Central memory CD8-positive, alpha-beta T cell (primary cell): ENCODE measurements at regions not wholly inside any gene's neighbourhood (a gene's known extent, or its start where the extent isn't known, plus 50 kb on each side); places are given as distances from the start of the nearest gene placed in this dataset.
"Not testable (repeated sequence)": the region's sequence is repeated elsewhere in the genome, so short reads cannot be mapped to it uniquely, and the experiment has no call there.

Experiments
- ATAC-seq: fragments of 150-1000 bp; cut with Tn5 transposase; replicated peaks from 2 replicates; pipeline ENCODE4 v1.10.0; 2022; ENCODE audit warnings: mild to moderate bottlenecking, moderate FRiP score, moderate number of reproducible peaks; ENCODE audit not compliant: poor library complexity, severe bottlenecking; ENCODE audit errors: extremely low read depth
- DNase-seq, 2 donors: peaks; one replicate each; pipeline ENCODE4 v3.0.0; 2021; ENCODE audit warnings: low spot score in 2 of 2
- H3K27ac Mint-ChIP-seq: one replicate; pipeline ENCODE4 v1.8.0; 2022; ENCODE audit warnings: low read depth, mild to moderate bottlenecking, moderate library complexity, mixed read lengths
- H3K27me3 Mint-ChIP-seq: one replicate; pipeline ENCODE4 v1.8.0; 2022; ENCODE audit warnings: mixed read lengths
- H3K36me3 Mint-ChIP-seq: one replicate; pipeline ENCODE4 v1.8.0; 2022; ENCODE audit warnings: mild to moderate bottlenecking, moderate library complexity, mixed read lengths; ENCODE audit not compliant: insufficient read depth
- H3K4me1 Mint-ChIP-seq: one replicate; pipeline ENCODE4 v1.8.0; 2022; ENCODE audit warnings: mixed read lengths
- H3K4me3 Mint-ChIP-seq: one replicate; pipeline ENCODE4 v1.8.0; 2022; ENCODE audit warnings: mild to moderate bottlenecking, moderate library complexity, mixed read lengths
- H3K9me3 Mint-ChIP-seq: one replicate; pipeline ENCODE4 v1.8.0; 2022; ENCODE audit warnings: mixed read lengths

GRCh38 chr2:71961289-71962027, 186.2 kb downstream of the CYP26B1 start:
- ATAC-seq, result no peak
- no peak overlapping the region for H3K4me3 Mint-ChIP-seq
- no peak overlapping the region for H3K27ac Mint-ChIP-seq
- no peaks in the 10 kb centered on the region for H3K9me3 Mint-ChIP-seq
- H3K27me3 Mint-ChIP-seq, result peaks cover 9% of the 10 kb centered on the region
- no peaks in the 10 kb centered on the region for H3K4me1 Mint-ChIP-seq
- no peaks in the 10 kb centered on the region for H3K36me3 Mint-ChIP-seq
- DNase-seq, result no peak

DNA sequence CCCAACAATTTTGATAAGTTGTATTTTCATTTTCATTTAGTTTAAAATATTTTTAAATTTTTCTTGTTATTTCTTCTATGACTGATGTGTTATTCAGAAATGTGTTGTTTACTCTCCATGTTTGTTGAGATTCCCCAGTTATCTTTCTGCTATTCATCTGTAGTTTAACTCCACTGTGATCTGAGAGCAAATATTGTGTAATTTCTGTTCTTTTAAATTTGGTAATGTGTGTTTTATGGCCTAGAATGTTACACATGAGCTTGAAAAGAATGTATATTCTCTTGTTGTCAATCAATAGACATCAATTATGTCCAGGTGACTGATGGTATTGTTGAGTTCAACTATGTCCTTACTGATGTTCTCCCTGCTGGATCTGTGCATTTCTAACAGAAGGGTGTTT, 188.2 kb downstream of the CYP26B1 start:
- Mint-ChIP-seq H3K36me3 (no peaks in the 10 kb centered on the region), H3K27ac (no peak overlapping the region), H3K4me3 (no peak overlapping the region), H3K27me3 (peaks cover 16% of the 10 kb centered on the region), H3K4me1 (no peaks in the 10 kb centered on the region), H3K9me3 (no peaks in the 10 kb centered on the region)
- no peak for DNase-seq
- no peak for ATAC-seq

GRCh38 chr2:71958426-71958825, 189.2 kb downstream of the CYP26B1 start:
- not testable (repeated sequence) for DNase-seq, H3K4me3 Mint-ChIP-seq, ATAC-seq, H3K4me1 Mint-ChIP-seq, H3K36me3 Mint-ChIP-seq, H3K27ac Mint-ChIP-seq, H3K9me3 Mint-ChIP-seq
- peaks cover 27% of the 10 kb centered on the region for H3K27me3 Mint-ChIP-seq

DNA sequence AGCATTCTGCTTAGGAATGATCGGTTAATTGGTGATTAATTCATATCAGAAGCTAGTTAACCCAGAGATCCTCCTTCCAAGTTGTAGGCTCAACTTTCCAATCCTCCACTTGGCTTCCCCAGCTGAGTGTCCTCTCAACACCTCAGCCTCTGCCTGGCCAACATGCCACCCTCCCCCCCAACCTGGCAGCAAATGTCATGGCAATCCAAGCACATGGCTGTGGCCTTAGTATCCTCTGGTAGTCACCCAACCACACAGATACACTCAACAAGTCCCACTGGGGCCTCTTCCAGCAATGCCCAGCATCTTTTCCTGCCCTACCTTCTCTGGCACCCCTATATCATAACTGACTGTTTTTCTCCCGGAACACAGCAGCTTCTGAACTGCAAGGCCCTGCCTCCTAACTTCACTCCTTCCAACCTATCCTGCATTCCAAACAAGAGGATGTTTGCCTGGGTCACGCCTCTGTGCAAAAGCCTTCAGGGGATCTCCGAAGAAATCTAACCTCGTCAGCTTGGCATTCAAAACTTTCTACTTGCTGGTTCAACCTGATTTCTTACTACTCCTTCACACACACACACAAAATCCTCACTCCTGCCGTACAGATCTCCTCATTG, 195.0 kb downstream of the CYP26B1 start:
- no peak overlapping the region for H3K27ac Mint-ChIP-seq
- H3K9me3 Mint-ChIP-seq, result no peaks in the 10 kb centered on the region
- H3K27me3 Mint-ChIP-seq, result peaks cover 46% of the 10 kb centered on the region
- H3K36me3 Mint-ChIP-seq, result peaks cover 2% of the 10 kb centered on the region
- H3K4me1 Mint-ChIP-seq, result no peaks in the 10 kb centered on the region
- no peak for DNase-seq
- ATAC-seq, result no peak
- H3K4me3 Mint-ChIP-seq, result no peak overlapping the region

GRCh38 chr2:71951718-71952404, 195.8 kb downstream of the CYP26B1 start:
- Mint-ChIP-seq H3K4me1 (no peaks in the 10 kb centered on the region), H3K9me3 (no peaks in the 10 kb centered on the region), H3K27ac (no peak overlapping the region), H3K4me3 (no peak overlapping the region), H3K36me3 (peaks cover 2% of the 10 kb centered on the region), H3K27me3 (peaks cover 49% of the 10 kb centered on the region)
- DNase-seq, result no peak
- no peak for ATAC-seq

DNA sequence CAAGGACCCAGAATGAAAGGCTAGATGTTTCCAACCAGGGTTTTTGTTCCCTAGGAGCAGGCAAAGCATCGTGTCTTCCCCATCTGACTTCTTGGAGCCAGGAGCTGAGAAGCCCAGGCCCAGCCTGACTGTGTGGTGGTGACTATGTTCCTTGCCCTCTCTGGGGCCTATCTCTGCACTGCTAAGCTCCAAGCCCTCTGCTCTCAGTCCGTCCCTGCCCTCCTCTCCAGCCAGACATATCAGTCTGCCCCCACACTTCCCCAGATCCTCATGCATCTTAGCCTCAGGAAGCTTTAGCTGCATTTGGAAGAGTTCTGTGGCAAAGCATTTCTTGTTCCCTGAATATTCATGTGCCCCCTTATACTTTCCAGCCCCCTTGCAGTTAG, 196.6 kb downstream of the CYP26B1 start:
- Mint-ChIP-seq H3K9me3 (no peaks in the 10 kb centered on the region), H3K36me3 (peaks cover 2% of the 10 kb centered on the region), H3K27ac (no peak overlapping the region), H3K4me1 (no peaks in the 10 kb centered on the region), H3K27me3 (peaks cover 56% of the 10 kb centered on the region), H3K4me3 (no peak overlapping the region)
- ATAC-seq, result no peak
- no peak for DNase-seq

- H3K4me1 Mint-ChIP-seq, result no peaks in the 10 kb centered on the region
- H3K36me3 Mint-ChIP-seq, result peaks cover 2% of the 10 kb centered on the region
- H3K4me3 Mint-ChIP-seq, result no peak overlapping the region
- peaks cover 56% of the 10 kb centered on the region for H3K27me3 Mint-ChIP-seq
- no peaks in the 10 kb centered on the region for H3K9me3 Mint-ChIP-seq
- DNase-seq, result no peak
- no peak for ATAC-seq
- H3K27ac Mint-ChIP-seq, result no peak overlapping the region
Observed at GRCh38 chr2:71950256-71951082, 197.2 kb downstream of the CYP26B1 start.

GRCh38 chr2:71949537-71949798, 198.2 kb downstream of the CYP26B1 start:
- Mint-ChIP-seq H3K9me3 (no peaks in the 10 kb centered on the region), H3K4me3 (no peak overlapping the region), H3K27me3 (peaks cover 48% of the 10 kb centered on the region), H3K27ac (no peak overlapping the region), H3K36me3 (peaks cover 2% of the 10 kb centered on the region), H3K4me1 (no peaks in the 10 kb centered on the region)
- DNase-seq (no peak), ATAC-seq (no peak)

- peaks cover 2% of the 10 kb centered on the region for H3K36me3 Mint-ChIP-seq
- peaks cover 48% of the 10 kb centered on the region for H3K27me3 Mint-ChIP-seq
- DNase-seq (no peak), ATAC-seq (no peak)
- H3K9me3 Mint-ChIP-seq, result no peaks in the 10 kb centered on the region
- H3K27ac Mint-ChIP-seq, result no peak overlapping the region
- H3K4me3 Mint-ChIP-seq, result no peak overlapping the region
- no peaks in the 10 kb centered on the region for H3K4me1 Mint-ChIP-seq
Observed at GRCh38 chr2:71948781-71949536, 198.7 kb downstream of the CYP26B1 start.

GRCh38 chr2:71947809-71948208, 199.9 kb downstream of the CYP26B1 start:
- Mint-ChIP-seq H3K36me3 (peaks cover 2% of the 10 kb centered on the region), H3K4me1 (no peaks in the 10 kb centered on the region), H3K9me3 (no peaks in the 10 kb centered on the region), H3K27ac (no peak overlapping the region), H3K27me3 (peaks cover 48% of the 10 kb centered on the region), H3K4me3 (no peak overlapping the region)
- ATAC-seq, result no peak
- DNase-seq, result no peak

- H3K36me3 Mint-ChIP-seq, result peaks cover 2% of the 10 kb centered on the region
- DNase-seq (no peak), ATAC-seq (no peak)
- no peaks in the 10 kb centered on the region for H3K9me3 Mint-ChIP-seq
- no peak overlapping the region for H3K4me3 Mint-ChIP-seq
- H3K4me1 Mint-ChIP-seq, result no peaks in the 10 kb centered on the region
- peaks cover 44% of the 10 kb centered on the region for H3K27me3 Mint-ChIP-seq
- no peak overlapping the region for H3K27ac Mint-ChIP-seq
Observed at GRCh38 chr2:71945603-71945959, 202.1 kb downstream of the CYP26B1 start.
